Gastroesophageal sphincter (tissue), 4 donors: ENCODE measurements at regions not wholly inside any gene's neighbourhood (a gene's known extent, or its start where the extent isn't known, plus 50 kb on each side); places are given as distances from the start of the nearest gene placed in this dataset.

Experiments
- ATAC-seq: fragments of 150-250 bp; one replicate; pipeline ENCODE4 v1.9.1; 2016; ENCODE audit warnings: mild to moderate bottlenecking, moderate library complexity
- H3K27ac ChIP-seq, 4 donors: fragments of 200-600 bp; sonication (generic) in 3 of 4; 1 replicate in 3 of 4; 2 replicates in 1 of 4; pipeline ENCODE4 v1.5.1; 2016 to 2019
- H3K27me3 ChIP-seq: fragments of 200-600 bp; sonication (generic); one replicate; pipeline ENCODE4 v1.5.1; 2019
- H3K36me3 ChIP-seq, 2 donors: fragments of 200-600 bp; sonication (generic); one replicate each; pipeline ENCODE4 v1.5.1; 2019; ENCODE audit warnings: control low read depth in 1 of 2
- H3K4me1 ChIP-seq, 3 donors: fragments of 200-600 bp; sonication (generic); 1 replicate in 2 of 3; 2 replicates in 1 of 3; pipeline ENCODE4 v1.5.1; 2016 to 2019; ENCODE audit warnings: control low read depth in 2 of 3
- H3K4me3 ChIP-seq, 2 donors: fragments of 200-600 bp; sonication (generic); one replicate each; pipeline ENCODE4 v1.5.1; 2019; ENCODE audit warnings: mild to moderate bottlenecking in 1 of 2, moderate library complexity in 1 of 2
- H3K9me3 ChIP-seq, 3 donors: fragments of 200-600 bp; sonication (generic); one replicate each; pipeline ENCODE4 v1.5.1; 2017 to 2019; ENCODE audit warnings: control low read depth in 2 of 3
- EP300 ChIP-seq: sonication (generic); formaldehyde crosslinking; IDR thresholded peaks from one replicate; pipeline ENCODE4 v1.6.1; 2017; ENCODE audit warnings: antibody characterized with exemption, mild to moderate bottlenecking
- POLR2A ChIP-seq, 2 donors: fragments of 450-650 bp; IDR thresholded peaks; one replicate each; pipeline ENCODE4 v1.6.1; 2017; ENCODE audit warnings: antibody characterized with exemption in 2 of 2, mild to moderate bottlenecking in 2 of 2, moderate library complexity in 1 of 2
- POLR2AphosphoS5 ChIP-seq: sonication (generic); formaldehyde crosslinking; IDR thresholded peaks from one replicate; pipeline ENCODE4 v1.6.1; 2017; ENCODE audit warnings: antibody characterized with exemption
- WGBS, 2 donors: methylation state at CpG; one replicate each; pipeline ENCODE4 v1.1.5; 2018; ENCODE audit warnings: low coverage in 1 of 2; 5-methylcytosine and 5-hydroxymethylcytosine counted together
- TF ChIP-seq, protein P1 (sequence below), 4 experiments: fragments of 200-600 bp in 2 of 4; fragments of 450-650 bp in 2 of 4; sonication (generic) in 1 of 4; IDR thresholded peaks; one replicate each; pipeline ENCODE4 v1.5.1; 2017 to 2019; ENCODE audit warnings: antibody characterized with exemption in 4 of 4, mild to moderate bottlenecking in 2 of 4, moderate library complexity in 2 of 4

GRCh38 chrX:125029131-125029530 is 290.5 kb upstream of the TEX13C start:
- no peak for ATAC-seq
- H3K4me1 ChIP-seq = no peaks in the 10 kb centered on the region
- H3K36me3 ChIP-seq = no peaks in the 10 kb centered on the region
- no peak overlapping the region for H3K4me3 ChIP-seq
- TF ChIP-seq POLR2AphosphoS5 (no peak), EP300 (no peak), POLR2A (IDR thresholded peaks at IDR 0.05) (no peak)
- TF ChIP-seq, protein P1, sequence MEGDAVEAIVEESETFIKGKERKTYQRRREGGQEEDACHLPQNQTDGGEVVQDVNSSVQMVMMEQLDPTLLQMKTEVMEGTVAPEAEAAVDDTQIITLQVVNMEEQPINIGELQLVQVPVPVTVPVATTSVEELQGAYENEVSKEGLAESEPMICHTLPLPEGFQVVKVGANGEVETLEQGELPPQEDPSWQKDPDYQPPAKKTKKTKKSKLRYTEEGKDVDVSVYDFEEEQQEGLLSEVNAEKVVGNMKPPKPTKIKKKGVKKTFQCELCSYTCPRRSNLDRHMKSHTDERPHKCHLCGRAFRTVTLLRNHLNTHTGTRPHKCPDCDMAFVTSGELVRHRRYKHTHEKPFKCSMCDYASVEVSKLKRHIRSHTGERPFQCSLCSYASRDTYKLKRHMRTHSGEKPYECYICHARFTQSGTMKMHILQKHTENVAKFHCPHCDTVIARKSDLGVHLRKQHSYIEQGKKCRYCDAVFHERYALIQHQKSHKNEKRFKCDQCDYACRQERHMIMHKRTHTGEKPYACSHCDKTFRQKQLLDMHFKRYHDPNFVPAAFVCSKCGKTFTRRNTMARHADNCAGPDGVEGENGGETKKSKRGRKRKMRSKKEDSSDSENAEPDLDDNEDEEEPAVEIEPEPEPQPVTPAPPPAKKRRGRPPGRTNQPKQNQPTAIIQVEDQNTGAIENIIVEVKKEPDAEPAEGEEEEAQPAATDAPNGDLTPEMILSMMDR (IDR thresholded peaks at IDR 0.05) = no peak
- no peak overlapping the region for H3K27ac ChIP-seq
- no peaks in the 10 kb centered on the region for H3K27me3 ChIP-seq
- WGBS, 2 donors = 88 to 100% methylated on average over 1 to 3 of the region's 3 CpGs
- H3K9me3 ChIP-seq = no peaks in the 10 kb centered on the region
